HEK293T (cell line): ENCODE measurements at regions not wholly inside any gene's neighbourhood (a gene's known extent, or its start where the extent isn't known, plus 50 kb on each side); places are given as distances from the start of the nearest gene placed in this dataset.

Experiments used
- CTCF ChIA-PET: fragments of 350-600 bp; formaldehyde crosslinking; extraction: SDS; loops from one replicate; lab custom pipeline; 2021; ENCODE audit warnings: antibody characterized with exemption, inconsistent platforms; lab: Yijun Ruan, JAX
- POLR2A ChIA-PET: fragments of 350-600 bp; formaldehyde crosslinking; extraction: SDS; loops from one replicate; lab custom pipeline; 2020; ENCODE audit warnings: antibody characterized with exemption, inconsistent platforms; lab: Yijun Ruan, JAX
- DNase-seq: peaks from one replicate; pipeline ENCODE4 v3.0.0; 2012; ENCODE audit warnings: mixed read lengths; ENCODE audit errors: extremely low spot score
- ARNT ChIP-seq: fragments of 450-650 bp; IDR thresholded peaks from 2 replicates; pipeline ENCODE4 v1.6.1; 2017; ENCODE audit warnings: mild to moderate bottlenecking
- BHLHE40 ChIP-seq: fragments of 450-650 bp; IDR thresholded peaks from 2 replicates; pipeline ENCODE4 v1.6.1; 2016; ENCODE audit warnings: mild to moderate bottlenecking, moderate library complexity, borderline replicate concordance
- CTBP1 ChIP-seq: fragments of 450-650 bp; IDR thresholded peaks from 2 replicates; pipeline ENCODE4 v1.6.1; 2016; ENCODE audit warnings: borderline replicate concordance
- ELF4 ChIP-seq: fragments of 450-650 bp; IDR thresholded peaks from 2 replicates; pipeline ENCODE4 v1.6.1; 2017; ENCODE audit warnings: antibody characterized with exemption
- FOXA1 ChIP-seq: fragments of 450-650 bp; IDR thresholded peaks from 2 replicates; pipeline ENCODE4 v1.6.1; 2016; ENCODE audit warnings: mild to moderate bottlenecking
- FOXK2 ChIP-seq: fragments of 450-650 bp; IDR thresholded peaks from 2 replicates; pipeline ENCODE4 v1.6.1; 2016; ENCODE audit warnings: mild to moderate bottlenecking
- FOXM1 ChIP-seq: fragments of 450-650 bp; IDR thresholded peaks from 2 replicates; pipeline ENCODE4 v1.6.1; 2017; ENCODE audit warnings: mild to moderate bottlenecking, borderline replicate concordance
- HDGF ChIP-seq: fragments of 450-650 bp; IDR thresholded peaks from 2 replicates; pipeline ENCODE4 v1.6.1; 2017; ENCODE audit warnings: antibody characterized with exemption, borderline replicate concordance
- L3MBTL2 ChIP-seq: fragments of 450-650 bp; conservative IDR thresholded peaks from 2 replicates; pipeline ENCODE4 v1.6.1; 2016; ENCODE audit warnings: mild to moderate bottlenecking
- LEF1 ChIP-seq: fragments of 450-650 bp; IDR thresholded peaks from 2 replicates; pipeline ENCODE4 v1.6.1; 2017; ENCODE audit warnings: mild to moderate bottlenecking, borderline replicate concordance
- NFRKB ChIP-seq: fragments of 450-650 bp; IDR thresholded peaks from 2 replicates; pipeline ENCODE4 v1.6.1; 2016; ENCODE audit warnings: mild to moderate bottlenecking, moderate library complexity
- SP1 ChIP-seq: fragments of 450-650 bp; IDR thresholded peaks from 2 replicates; pipeline ENCODE4 v1.6.1; 2017
- SUZ12 ChIP-seq: fragments of 450-650 bp; IDR thresholded peaks from 2 replicates; pipeline ENCODE4 v1.6.1; 2016; ENCODE audit warnings: mild to moderate bottlenecking
- TARDBP ChIP-seq: fragments of 450-650 bp; IDR thresholded peaks from 2 replicates; pipeline ENCODE4 v1.6.1; 2016
- ZNF384 ChIP-seq: fragments of 450-650 bp; IDR thresholded peaks from 2 replicates; pipeline ENCODE4 v1.6.1; 2016
- TF ChIP-seq, protein P1 (sequence below): fragments of 450-650 bp; IDR thresholded peaks from 2 replicates; pipeline ENCODE4 v1.6.1; 2016

DNA sequence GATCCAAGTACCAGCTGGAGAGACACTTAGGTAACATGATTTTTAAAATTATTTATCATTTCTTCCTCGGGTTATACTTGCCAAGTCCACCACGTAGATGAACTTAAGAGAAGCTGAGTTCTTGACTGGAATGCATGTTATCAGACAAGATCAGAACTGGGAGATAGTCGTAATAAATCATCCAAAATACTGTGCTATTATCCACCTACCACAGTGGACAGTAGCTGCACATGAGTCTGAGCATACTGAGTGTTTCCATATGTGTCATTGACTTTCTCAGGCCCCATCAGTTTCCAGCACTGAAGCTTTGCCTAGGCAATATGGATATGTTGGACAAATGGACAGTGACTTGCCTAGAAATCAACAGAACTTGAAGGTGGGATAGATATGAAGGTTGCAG lies 77.9 kb upstream of the RRP15 start:
- DNase-seq: no peak
- ChIA-PET CTCF (no interaction called here), POLR2A (no interaction called here)
- TF ChIP-seq TARDBP (no peak), L3MBTL2 (no peak), FOXK2 (no peak), BHLHE40 (no peak), ARNT (no peak), FOXM1 (no peak), SUZ12 (no peak), LEF1 (no peak), CTBP1 (no peak), FOXA1 (no peak), ZNF384 (no peak), HDGF (no peak), SP1 (no peak), ELF4 (no peak), NFRKB (no peak)
- TF ChIP-seq, protein P1, sequence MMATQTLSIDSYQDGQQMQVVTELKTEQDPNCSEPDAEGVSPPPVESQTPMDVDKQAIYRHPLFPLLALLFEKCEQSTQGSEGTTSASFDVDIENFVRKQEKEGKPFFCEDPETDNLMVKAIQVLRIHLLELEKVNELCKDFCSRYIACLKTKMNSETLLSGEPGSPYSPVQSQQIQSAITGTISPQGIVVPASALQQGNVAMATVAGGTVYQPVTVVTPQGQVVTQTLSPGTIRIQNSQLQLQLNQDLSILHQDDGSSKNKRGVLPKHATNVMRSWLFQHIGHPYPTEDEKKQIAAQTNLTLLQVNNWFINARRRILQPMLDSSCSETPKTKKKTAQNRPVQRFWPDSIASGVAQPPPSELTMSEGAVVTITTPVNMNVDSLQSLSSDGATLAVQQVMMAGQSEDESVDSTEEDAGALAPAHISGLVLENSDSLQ: no peak

DNA sequence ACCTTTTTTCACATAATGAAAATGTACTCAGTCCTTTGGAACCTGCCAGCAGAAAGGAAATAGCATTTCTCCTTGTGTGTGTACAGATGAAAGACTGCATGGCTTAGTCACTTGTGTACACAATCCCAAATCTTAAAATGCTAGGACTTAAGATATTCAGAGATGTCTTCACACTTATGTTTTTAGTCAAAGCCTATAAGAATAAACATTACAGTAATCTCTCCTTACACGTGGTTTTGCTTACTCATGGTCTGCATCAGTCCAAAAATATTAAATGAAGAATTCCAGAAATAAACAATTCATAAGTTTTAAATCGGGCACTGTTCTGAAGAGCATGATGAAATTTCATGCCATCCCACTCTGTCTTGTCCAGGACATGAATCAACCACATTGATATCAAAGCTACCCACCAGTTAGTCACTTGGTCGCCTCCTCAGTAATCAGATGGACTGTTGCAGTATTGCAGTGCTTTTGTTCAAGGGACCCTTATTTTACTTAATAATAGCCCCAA lies 75.7 kb upstream of the RRP15 start:
- CTCF ChIA-PET: no interaction called here
- POLR2A ChIA-PET: no interaction called here
- no peak for TF ChIP-seq CTBP1
- TF ChIP-seq SUZ12: no peak
- DNase-seq: no peak

DNA sequence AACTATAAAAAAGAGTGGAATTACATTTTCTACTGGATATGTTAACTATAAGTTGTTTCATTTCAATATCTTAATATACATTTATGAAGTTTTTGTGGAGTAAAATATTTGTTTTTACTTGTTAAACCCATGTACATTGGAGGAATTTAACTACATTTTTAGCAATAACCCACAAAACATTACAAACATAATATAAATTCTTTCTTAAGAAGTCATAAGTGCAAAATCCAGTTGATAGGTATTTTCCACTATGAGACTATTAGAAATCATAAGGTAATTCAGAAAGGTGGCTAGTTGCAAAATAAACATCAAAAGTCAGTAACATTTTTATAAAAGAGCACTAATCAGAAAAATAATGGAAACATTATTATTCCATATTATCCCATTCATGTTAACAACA lies 73.9 kb upstream of the RRP15 start:
- POLR2A ChIA-PET: no interaction called here
- CTCF ChIA-PET: no interaction called here
- TF ChIP-seq ELF4 (no peak), FOXM1 (no peak), TARDBP (no peak), HDGF (no peak), ZNF384 (no peak), FOXA1 (no peak)
- no peak for DNase-seq

DNA sequence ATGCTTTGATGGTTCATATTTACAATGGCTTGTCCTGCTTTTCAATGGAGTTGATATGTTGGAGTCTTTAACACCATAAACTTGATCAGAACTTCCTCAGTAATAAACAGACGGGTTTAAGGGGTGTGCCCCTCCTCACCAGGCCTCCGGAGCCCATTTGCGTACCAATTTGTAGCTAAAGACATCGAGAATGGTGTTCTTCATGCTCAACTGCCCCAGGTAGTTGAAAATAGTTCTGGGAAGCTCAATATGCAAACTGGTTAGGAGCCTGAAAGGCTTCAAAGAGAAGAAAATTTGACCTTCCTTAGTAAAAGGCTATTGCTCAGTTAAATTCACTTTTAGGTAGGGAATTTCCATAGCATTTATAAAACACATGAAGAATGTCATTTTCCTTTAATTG lies 68.1 kb upstream of the RRP15 start:
- POLR2A ChIA-PET: no interaction called here
- TF ChIP-seq FOXK2: no peak
- TF ChIP-seq L3MBTL2: no peak
- TF ChIP-seq TARDBP: no peak

DNA sequence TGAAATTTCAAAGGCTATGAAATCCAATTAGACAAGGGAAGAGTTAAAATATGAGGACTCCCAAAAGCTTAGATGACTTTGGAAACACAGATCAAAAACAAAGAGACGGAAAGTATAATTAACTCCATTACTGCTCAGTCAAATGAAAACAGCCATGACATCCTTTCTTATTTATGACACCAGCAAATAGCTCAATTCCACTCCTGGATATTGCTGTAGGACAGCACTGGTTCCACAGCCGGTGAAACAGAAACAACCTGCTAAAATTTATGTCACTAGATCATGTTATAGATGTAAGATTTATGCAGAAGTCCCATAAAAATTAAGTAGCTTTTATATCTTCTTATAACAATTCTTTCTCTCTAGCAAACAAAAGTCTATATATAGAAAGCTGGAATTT lies 65.6 kb upstream of the RRP15 start:
- no peak for TF ChIP-seq L3MBTL2
- no peak for TF ChIP-seq LEF1
- no peak for TF ChIP-seq SUZ12
- no peak for TF ChIP-seq NFRKB
- TF ChIP-seq FOXK2: no peak
- no peak for TF ChIP-seq SP1
- no peak for TF ChIP-seq ARNT
- TF ChIP-seq ZNF384: no peak
- TF ChIP-seq CTBP1: no peak
- TF ChIP-seq, protein P1: no peak
- no peak for TF ChIP-seq TARDBP
- TF ChIP-seq ELF4: no peak
- no peak for TF ChIP-seq BHLHE40
- TF ChIP-seq FOXM1: no peak
- TF ChIP-seq HDGF: no peak
- TF ChIP-seq FOXA1: no peak
- no peak for DNase-seq
- ChIA-PET CTCF (no interaction called here), POLR2A (no interaction called here)

More for the DNA sequence above, 68.1 kb upstream of the RRP15 start:
- CTCF ChIA-PET: no interaction called here
- DNase-seq: no peak

DNA sequence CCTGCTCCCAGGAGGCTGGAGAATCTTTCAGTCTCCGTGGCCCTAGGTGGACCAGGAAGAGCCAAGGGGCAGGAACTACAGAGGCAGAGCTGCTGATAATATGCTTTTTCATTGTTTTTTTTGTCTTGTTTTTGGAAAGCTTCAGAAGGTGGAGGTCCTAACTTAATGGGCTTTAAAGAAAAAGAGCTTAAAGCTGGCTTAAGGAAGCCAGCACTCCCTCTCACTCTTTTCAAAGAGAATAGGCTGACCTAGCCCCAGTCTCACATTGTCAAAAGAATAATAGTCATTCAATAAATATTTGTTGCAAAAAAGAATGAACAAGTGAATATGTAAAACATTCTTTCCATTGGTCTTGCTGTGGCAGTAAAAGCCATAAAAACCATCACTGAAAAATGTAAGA lies 61.0 kb upstream of the RRP15 start:
- DNase-seq: no peak
- ChIA-PET CTCF (no interaction called here), POLR2A (no interaction called here)
- TF ChIP-seq SUZ12: no peak
- no peak for TF ChIP-seq CTBP1
- no peak for TF ChIP-seq FOXA1
- TF ChIP-seq NFRKB: no peak
- no peak for TF ChIP-seq HDGF
- no peak for TF ChIP-seq FOXM1
- TF ChIP-seq ELF4: no peak
- no peak for TF ChIP-seq ZNF384
- no peak for TF ChIP-seq FOXK2
- TF ChIP-seq L3MBTL2: no peak
- TF ChIP-seq TARDBP: no peak
- TF ChIP-seq ARNT: no peak
- TF ChIP-seq, protein P1: no peak
- TF ChIP-seq BHLHE40: no peak
- no peak for TF ChIP-seq LEF1

DNA sequence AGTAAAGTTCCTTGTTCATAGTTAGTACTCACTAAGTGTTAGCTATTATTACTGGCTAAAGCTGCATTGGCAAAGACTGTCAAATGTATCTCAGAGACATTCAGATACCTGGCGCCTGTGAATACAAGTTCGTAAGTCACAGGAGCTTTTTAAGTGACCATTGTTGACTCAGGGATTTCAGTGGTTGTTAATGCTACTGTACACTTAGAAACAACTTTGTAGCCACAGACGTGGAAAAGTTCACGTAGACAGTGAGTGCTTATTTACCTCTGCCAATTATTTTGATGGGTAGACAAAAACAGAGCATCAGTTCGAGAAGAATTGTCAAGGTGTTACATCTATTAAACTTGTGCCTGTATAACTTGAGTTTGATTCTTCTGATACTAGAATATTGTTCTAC lies 59.1 kb upstream of the RRP15 start:
- CTCF ChIA-PET: no interaction called here
- TF ChIP-seq TARDBP (no peak), ARNT (no peak), FOXM1 (no peak), HDGF (no peak), CTBP1 (no peak), L3MBTL2 (no peak), SUZ12 (no peak), SP1 (no peak), ELF4 (no peak), ZNF384 (no peak), FOXK2 (no peak), BHLHE40 (no peak), NFRKB (no peak), FOXA1 (no peak)
- TF ChIP-seq, protein P1: no peak
- DNase-seq: no peak
- POLR2A ChIA-PET: no interaction called here
